ENCODE measurements at regions not wholly inside any gene's neighbourhood (a gene's known extent, or its start where the extent isn't known, plus 50 kb on each side); places are given as distances from the start of the nearest gene placed in this dataset.

DNA sequence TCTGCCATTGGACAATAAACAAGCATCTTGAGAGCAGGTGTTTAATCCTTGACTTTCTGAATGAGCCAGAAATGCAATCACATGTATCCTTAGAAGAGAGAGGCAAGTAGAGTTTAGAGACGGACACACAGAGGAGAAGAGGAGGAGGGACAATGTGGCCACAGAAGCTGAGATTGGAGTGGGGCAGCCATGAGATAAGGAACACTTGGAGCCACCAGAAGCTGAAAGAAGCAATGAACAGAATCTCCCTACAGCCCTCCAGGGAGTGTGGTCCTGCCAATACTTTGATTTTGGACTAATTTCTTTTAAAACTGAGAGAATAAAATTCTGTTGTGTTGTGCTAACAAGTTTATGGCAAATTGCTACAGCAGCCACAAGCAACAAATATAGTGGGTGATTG is 141.0 kb downstream of the ATP6V1G3 start:
- no peak overlapping the region for H3K4me3 Mint-ChIP-seq (ENCODE audit: unreplicated experiment)
- no peak overlapping the region for H3K27ac Mint-ChIP-seq (ENCODE audit: unreplicated experiment)
- no peak for DNase-seq (ENCODE audit: low spot score)
- peaks cover 3% of the 10 kb centered on the region for H3K9me3 Mint-ChIP-seq (ENCODE audit: low read depth)
- H3K4me1 Mint-ChIP-seq (ENCODE audit: low read depth), result no peaks in the 10 kb centered on the region
- no peaks in the 10 kb centered on the region for H3K27me3 Mint-ChIP-seq (ENCODE audit: low read depth)
- no peaks in the 10 kb centered on the region for H3K36me3 Mint-ChIP-seq (ENCODE audit: low read depth)
- TF ChIP-seq, protein P1, sequence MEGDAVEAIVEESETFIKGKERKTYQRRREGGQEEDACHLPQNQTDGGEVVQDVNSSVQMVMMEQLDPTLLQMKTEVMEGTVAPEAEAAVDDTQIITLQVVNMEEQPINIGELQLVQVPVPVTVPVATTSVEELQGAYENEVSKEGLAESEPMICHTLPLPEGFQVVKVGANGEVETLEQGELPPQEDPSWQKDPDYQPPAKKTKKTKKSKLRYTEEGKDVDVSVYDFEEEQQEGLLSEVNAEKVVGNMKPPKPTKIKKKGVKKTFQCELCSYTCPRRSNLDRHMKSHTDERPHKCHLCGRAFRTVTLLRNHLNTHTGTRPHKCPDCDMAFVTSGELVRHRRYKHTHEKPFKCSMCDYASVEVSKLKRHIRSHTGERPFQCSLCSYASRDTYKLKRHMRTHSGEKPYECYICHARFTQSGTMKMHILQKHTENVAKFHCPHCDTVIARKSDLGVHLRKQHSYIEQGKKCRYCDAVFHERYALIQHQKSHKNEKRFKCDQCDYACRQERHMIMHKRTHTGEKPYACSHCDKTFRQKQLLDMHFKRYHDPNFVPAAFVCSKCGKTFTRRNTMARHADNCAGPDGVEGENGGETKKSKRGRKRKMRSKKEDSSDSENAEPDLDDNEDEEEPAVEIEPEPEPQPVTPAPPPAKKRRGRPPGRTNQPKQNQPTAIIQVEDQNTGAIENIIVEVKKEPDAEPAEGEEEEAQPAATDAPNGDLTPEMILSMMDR (IDR thresholded peaks at IDR 0.05), result no peak

DNA sequence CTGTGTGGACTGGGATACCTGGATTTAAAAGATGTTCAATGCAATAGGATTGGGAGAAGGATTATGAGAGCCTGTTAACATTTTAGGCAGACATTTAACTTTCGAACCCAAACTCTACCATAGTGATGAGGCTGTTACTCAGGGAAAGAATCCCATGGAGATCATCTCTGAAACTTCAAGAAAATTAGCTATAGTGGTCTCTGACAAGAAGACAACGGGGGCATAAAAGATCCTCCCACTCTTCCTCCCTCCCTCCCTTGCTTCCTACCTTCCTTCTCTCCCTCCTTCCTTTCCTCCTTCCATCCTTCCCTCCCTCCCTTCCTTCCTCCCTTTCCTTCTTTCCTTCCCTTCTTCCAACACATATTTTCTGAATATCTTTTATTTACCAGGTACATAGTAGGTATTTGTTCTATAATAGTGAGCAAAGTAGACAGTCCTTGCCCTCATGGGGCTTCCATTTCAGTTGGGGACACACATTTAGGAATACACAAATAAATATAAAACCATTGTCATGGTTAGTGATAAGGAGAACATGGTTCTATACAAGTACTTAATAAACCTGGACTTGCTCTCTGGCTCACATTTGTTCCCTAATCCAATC is 143.2 kb downstream of the ATP6V1G3 start:
- Mint-ChIP-seq H3K36me3 (ENCODE audit: low read depth) (no peaks in the 10 kb centered on the region), H3K27ac (ENCODE audit: unreplicated experiment) (no peak overlapping the region), H3K4me1 (ENCODE audit: low read depth) (no peaks in the 10 kb centered on the region), H3K9me3 (ENCODE audit: low read depth) (no peaks in the 10 kb centered on the region), H3K27me3 (ENCODE audit: low read depth) (no peaks in the 10 kb centered on the region), H3K4me3 (ENCODE audit: unreplicated experiment) (no peak overlapping the region)
- no peak for DNase-seq (ENCODE audit: low spot score)
- TF ChIP-seq, protein P1 (IDR thresholded peaks at IDR 0.05), result no peak

DNA sequence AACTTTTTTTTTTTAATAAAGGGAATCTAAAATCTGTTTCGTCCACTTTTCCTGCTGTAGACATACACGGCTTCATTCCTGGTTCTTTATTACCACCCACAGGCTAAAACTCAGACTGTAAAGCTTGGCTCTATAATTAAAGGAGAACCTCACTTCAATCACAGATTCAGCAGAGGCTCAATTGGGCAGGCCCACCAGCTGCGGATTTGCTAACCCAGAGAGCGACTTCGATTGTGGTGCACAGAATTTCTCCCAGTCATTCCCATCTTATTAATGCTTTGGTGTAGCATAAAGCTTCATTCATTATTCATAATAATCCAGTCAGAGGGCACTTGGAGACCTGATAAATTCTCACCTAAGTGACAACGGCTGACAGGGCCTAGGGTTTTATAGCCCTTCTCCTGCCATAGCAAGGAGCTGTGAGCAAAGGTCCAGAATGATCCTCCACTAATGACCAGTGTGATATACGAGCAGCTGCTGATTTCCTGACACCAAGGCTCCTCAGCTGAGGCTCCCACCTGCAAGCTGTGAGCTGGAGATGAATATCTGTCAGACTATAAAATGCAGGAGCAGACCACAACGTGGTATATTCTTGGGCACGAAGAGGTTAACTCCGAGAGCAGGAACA is 149.0 kb downstream of the ATP6V1G3 start:
- no peaks in the 10 kb centered on the region for H3K36me3 Mint-ChIP-seq (ENCODE audit: low read depth)
- no peak overlapping the region for H3K27ac Mint-ChIP-seq (ENCODE audit: unreplicated experiment)
- H3K4me3 Mint-ChIP-seq (ENCODE audit: unreplicated experiment), result no peak overlapping the region
- peaks cover 24% of the 10 kb centered on the region for H3K4me1 Mint-ChIP-seq (ENCODE audit: low read depth)
- TF ChIP-seq, protein P1 (IDR thresholded peaks at IDR 0.05), result no peak
- no peak for DNase-seq (ENCODE audit: low spot score)
- no peaks in the 10 kb centered on the region for H3K27me3 Mint-ChIP-seq (ENCODE audit: low read depth)
- no peaks in the 10 kb centered on the region for H3K9me3 Mint-ChIP-seq (ENCODE audit: low read depth)

DNA sequence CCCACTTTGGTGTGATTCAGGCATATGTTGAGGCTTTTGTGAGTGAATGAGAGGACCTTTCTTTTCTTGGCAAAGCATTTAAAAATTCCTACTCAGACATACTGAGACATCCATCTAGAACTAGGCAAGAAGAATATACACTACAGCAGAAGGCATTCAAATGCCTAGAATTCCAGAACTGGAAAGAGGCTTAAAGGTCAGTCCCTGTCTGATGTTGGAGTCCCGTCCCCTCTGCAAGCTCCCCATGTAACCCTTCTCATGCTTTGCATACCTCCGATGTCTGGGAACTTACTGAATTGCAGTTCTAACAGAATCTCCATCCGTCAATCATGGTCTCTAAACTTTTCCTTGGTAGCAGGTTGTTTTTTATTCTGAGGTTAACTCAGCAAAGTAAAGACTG is 152.9 kb downstream of the ATP6V1G3 start:
- Mint-ChIP-seq H3K27me3 (ENCODE audit: low read depth) (no peaks in the 10 kb centered on the region), H3K27ac (ENCODE audit: unreplicated experiment) (no peak overlapping the region), H3K4me3 (ENCODE audit: unreplicated experiment) (no peak overlapping the region), H3K4me1 (ENCODE audit: low read depth) (peaks cover 27% of the 10 kb centered on the region), H3K9me3 (ENCODE audit: low read depth) (peaks cover 3% of the 10 kb centered on the region), H3K36me3 (ENCODE audit: low read depth) (peaks cover 7% of the 10 kb centered on the region)
- TF ChIP-seq, protein P1 (IDR thresholded peaks at IDR 0.05), result no peak
- DNase-seq (ENCODE audit: low spot score), result no peak

DNA sequence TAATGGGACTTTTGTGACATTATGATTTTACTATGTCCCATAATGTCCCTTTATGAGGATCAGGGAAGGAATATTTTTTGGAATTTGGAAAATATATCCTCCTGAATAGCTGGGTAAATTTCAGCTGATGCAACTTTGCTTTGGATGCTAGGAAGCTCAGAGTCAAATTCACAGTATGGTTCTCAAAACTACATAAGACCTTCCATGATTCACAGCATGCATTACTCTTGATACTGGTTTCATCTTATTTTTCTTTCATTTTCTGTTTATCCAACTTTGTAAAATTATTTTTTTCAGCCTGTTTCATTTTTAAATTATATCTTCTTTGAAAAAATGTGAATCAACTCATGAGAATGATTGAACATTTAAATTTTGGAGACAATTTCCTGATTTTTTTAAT is 160.2 kb downstream of the ATP6V1G3 start:
- Mint-ChIP-seq H3K4me3 (ENCODE audit: unreplicated experiment) (no peak overlapping the region), H3K27ac (ENCODE audit: unreplicated experiment) (no peak overlapping the region), H3K4me1 (ENCODE audit: low read depth) (peaks cover 4% of the 10 kb centered on the region), H3K27me3 (ENCODE audit: low read depth) (no peaks in the 10 kb centered on the region), H3K36me3 (ENCODE audit: low read depth) (peaks cover 8% of the 10 kb centered on the region), H3K9me3 (ENCODE audit: low read depth) (peaks cover 12% of the 10 kb centered on the region)
- TF ChIP-seq, protein P1 (IDR thresholded peaks at IDR 0.05), result no peak
- no peak for DNase-seq (ENCODE audit: low spot score)

All from chondrocyte (in vitro differentiated cells).